ENCODE measurements at regions not wholly inside any gene's neighbourhood (a gene's known extent, or its start where the extent isn't known, plus 50 kb on each side); places are given as distances from the start of the nearest gene placed in this dataset.

- TF ChIP-seq, protein P1, sequence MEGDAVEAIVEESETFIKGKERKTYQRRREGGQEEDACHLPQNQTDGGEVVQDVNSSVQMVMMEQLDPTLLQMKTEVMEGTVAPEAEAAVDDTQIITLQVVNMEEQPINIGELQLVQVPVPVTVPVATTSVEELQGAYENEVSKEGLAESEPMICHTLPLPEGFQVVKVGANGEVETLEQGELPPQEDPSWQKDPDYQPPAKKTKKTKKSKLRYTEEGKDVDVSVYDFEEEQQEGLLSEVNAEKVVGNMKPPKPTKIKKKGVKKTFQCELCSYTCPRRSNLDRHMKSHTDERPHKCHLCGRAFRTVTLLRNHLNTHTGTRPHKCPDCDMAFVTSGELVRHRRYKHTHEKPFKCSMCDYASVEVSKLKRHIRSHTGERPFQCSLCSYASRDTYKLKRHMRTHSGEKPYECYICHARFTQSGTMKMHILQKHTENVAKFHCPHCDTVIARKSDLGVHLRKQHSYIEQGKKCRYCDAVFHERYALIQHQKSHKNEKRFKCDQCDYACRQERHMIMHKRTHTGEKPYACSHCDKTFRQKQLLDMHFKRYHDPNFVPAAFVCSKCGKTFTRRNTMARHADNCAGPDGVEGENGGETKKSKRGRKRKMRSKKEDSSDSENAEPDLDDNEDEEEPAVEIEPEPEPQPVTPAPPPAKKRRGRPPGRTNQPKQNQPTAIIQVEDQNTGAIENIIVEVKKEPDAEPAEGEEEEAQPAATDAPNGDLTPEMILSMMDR (IDR thresholded peaks at IDR 0.05) = no peak
- no peak for TF ChIP-seq POLR2A (IDR thresholded peaks at IDR 0.05)
These were observed 406.8 kb downstream of the ANXA1 start for GRCh38 chr9:73558471-73558870.

Data from testis (tissue), 2 donors.